Ovary (tissue), 7 donors: ENCODE measurements at regions not wholly inside any gene's neighbourhood (a gene's known extent, or its start where the extent isn't known, plus 50 kb on each side); places are given as distances from the start of the nearest gene placed in this dataset.

ENCODE experiments used
- DNase-seq, 5 donors: peaks; one replicate each; pipeline ENCODE4 v3.0.0-alpha.2; 2019 to 2020
- H3K27ac ChIP-seq, 2 donors: fragments of 200-600 bp; one replicate each; pipeline versions ENCODE4 v1.5.1 to v1.8.0; 2019 to 2022
- H3K27me3 ChIP-seq: fragments of 200-600 bp; one replicate; pipeline ENCODE4 v1.8.0; 2022
- H3K36me3 ChIP-seq: fragments of 200-600 bp; sonication (generic); one replicate; pipeline ENCODE4 v1.5.1; 2019
- H3K4me1 ChIP-seq: one replicate; pipeline ENCODE4 v1.8.1; 2013; ENCODE audit warnings: mild to moderate bottlenecking, moderate library complexity; ENCODE audit not compliant: insufficient read depth
- H3K4me3 ChIP-seq: fragments of 200-600 bp; sonication (generic); one replicate; pipeline ENCODE4 v1.5.1; 2017
- H3K9me3 ChIP-seq, 2 donors: fragments of 200-600 bp in 1 of 2; sonication (generic) in 1 of 2; one replicate each; pipeline versions ENCODE4 v1.5.1 to v1.8.1; 2013 to 2019; ENCODE audit warnings: mild to moderate bottlenecking in 1 of 2, moderate library complexity in 1 of 2
- EP300 ChIP-seq: sonication (generic); formaldehyde crosslinking; IDR thresholded peaks from one replicate; pipeline ENCODE4 v1.6.1; 2017; ENCODE audit warnings: antibody characterized with exemption
- POLR2A ChIP-seq: fragments of 450-650 bp; IDR thresholded peaks from one replicate; pipeline ENCODE4 v1.6.1; 2017; ENCODE audit warnings: antibody characterized with exemption, mild to moderate bottlenecking, moderate library complexity
- WGBS, 3 donors: extraction: QIAGEN DNeasy Blood & Tissue Kit in 1 of 3; methylation state at CpG; one replicate each; pipeline versions ENCODE4 v1.1.5 to v1.1.7; 2013 to 2017; 5-methylcytosine and 5-hydroxymethylcytosine counted together
- intact Hi-C, 4 donors: fragments of 100-400 bp; cut with DNase I; formaldehyde crosslinking; loops; one replicate each; pipeline versions ENCODE4 v1.11.0 to v1.15.1; 2022 to 2023
- TF ChIP-seq, protein P1 (sequence below), 3 donors: fragments of 450-650 bp in 2 of 3; fragments of 200-600 bp in 1 of 3; IDR thresholded peaks; one replicate each; pipeline versions ENCODE4 v1.5.1 to v1.8.0; 2016 to 2022; ENCODE audit warnings: antibody characterized with exemption in 3 of 3, mild to moderate bottlenecking in 1 of 3
- donor health status: DM: no; HTN: no; CAD: no; lungs with moderate emphysema.
- donor health status: DM: no; HTN: no; CAD: no.
- donor health status: Bipolar disorder and iron deficiency.
- donor health status: DM: no; HTN: no; CAD: no.
- donor health status: DM: yes; HTN: yes; CAD: no.

- H3K27ac ChIP-seq = no peak overlapping the region
- no peak overlapping the region for H3K4me3 ChIP-seq
- no peaks in the 10 kb centered on the region for H3K27me3 ChIP-seq
- no peaks in the 10 kb centered on the region for H3K4me1 ChIP-seq
- WGBS, 3 donors = 65 to 75% (median 70%) methylated on average over 5 of the region's 5 CpGs
- no peaks in the 10 kb centered on the region for H3K36me3 ChIP-seq
- intact Hi-C loops = no loop called here
- no peaks in the 10 kb centered on the region for H3K9me3 ChIP-seq
- TF ChIP-seq, protein P1, sequence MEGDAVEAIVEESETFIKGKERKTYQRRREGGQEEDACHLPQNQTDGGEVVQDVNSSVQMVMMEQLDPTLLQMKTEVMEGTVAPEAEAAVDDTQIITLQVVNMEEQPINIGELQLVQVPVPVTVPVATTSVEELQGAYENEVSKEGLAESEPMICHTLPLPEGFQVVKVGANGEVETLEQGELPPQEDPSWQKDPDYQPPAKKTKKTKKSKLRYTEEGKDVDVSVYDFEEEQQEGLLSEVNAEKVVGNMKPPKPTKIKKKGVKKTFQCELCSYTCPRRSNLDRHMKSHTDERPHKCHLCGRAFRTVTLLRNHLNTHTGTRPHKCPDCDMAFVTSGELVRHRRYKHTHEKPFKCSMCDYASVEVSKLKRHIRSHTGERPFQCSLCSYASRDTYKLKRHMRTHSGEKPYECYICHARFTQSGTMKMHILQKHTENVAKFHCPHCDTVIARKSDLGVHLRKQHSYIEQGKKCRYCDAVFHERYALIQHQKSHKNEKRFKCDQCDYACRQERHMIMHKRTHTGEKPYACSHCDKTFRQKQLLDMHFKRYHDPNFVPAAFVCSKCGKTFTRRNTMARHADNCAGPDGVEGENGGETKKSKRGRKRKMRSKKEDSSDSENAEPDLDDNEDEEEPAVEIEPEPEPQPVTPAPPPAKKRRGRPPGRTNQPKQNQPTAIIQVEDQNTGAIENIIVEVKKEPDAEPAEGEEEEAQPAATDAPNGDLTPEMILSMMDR (IDR thresholded peaks at IDR 0.05) = no peak
- no peak for TF ChIP-seq EP300
- no peak for TF ChIP-seq POLR2A
- peak in 1 of 5 donors; percentile 30 for DNase-seq
These were observed 686.5 kb upstream of the ADGRL2 start for GRCh38 chr1:81114191-81114590.

GRCh38 chr1:81113688-81114087 is 687.0 kb upstream of the ADGRL2 start:
- Histone ChIP-seq H3K4me3 (no peak overlapping the region), H3K4me1 (no peaks in the 10 kb centered on the region), H3K27ac (no peak overlapping the region), H3K9me3 (no peaks in the 10 kb centered on the region), H3K36me3 (no peaks in the 10 kb centered on the region), H3K27me3 (no peaks in the 10 kb centered on the region)
- intact Hi-C loops = no loop called here
- no peak for DNase-seq
- no peak for TF ChIP-seq POLR2A
- TF ChIP-seq, protein P1 (IDR thresholded peaks at IDR 0.05) = no peak
- TF ChIP-seq EP300 = no peak

- no peak overlapping the region for H3K27ac ChIP-seq
- WGBS, 3 donors = 70 to 77% (median 77%) methylated on average over 2 of the region's 2 CpGs
- no peaks in the 10 kb centered on the region for H3K4me1 ChIP-seq
- no peak for DNase-seq
- H3K27me3 ChIP-seq = no peaks in the 10 kb centered on the region
- intact Hi-C loops = no loop called here
- TF ChIP-seq EP300 = no peak
- no peak for TF ChIP-seq POLR2A
- TF ChIP-seq, protein P1 (IDR thresholded peaks at IDR 0.05) = no peak
- no peaks in the 10 kb centered on the region for H3K36me3 ChIP-seq
- no peaks in the 10 kb centered on the region for H3K9me3 ChIP-seq
- H3K4me3 ChIP-seq = no peak overlapping the region
These were observed 688.9 kb upstream of the ADGRL2 start for GRCh38 chr1:81111818-81112217.

GRCh38 chr1:81109038-81109437 is 691.7 kb upstream of the ADGRL2 start:
- H3K36me3 ChIP-seq = no peaks in the 10 kb centered on the region
- intact Hi-C loops = no loop called here
- H3K27me3 ChIP-seq = no peaks in the 10 kb centered on the region
- H3K4me1 ChIP-seq = no peaks in the 10 kb centered on the region
- DNase-seq = no peak
- no peak overlapping the region for H3K27ac ChIP-seq
- no peak for TF ChIP-seq EP300
- TF ChIP-seq POLR2A = no peak
- TF ChIP-seq, protein P1 (IDR thresholded peaks at IDR 0.05) = no peak
- WGBS, 3 donors = 95 to 100% (median 98%) methylated on average over 4 of the region's 4 CpGs
- H3K4me3 ChIP-seq = no peak overlapping the region
- no peaks in the 10 kb centered on the region for H3K9me3 ChIP-seq

DNA sequence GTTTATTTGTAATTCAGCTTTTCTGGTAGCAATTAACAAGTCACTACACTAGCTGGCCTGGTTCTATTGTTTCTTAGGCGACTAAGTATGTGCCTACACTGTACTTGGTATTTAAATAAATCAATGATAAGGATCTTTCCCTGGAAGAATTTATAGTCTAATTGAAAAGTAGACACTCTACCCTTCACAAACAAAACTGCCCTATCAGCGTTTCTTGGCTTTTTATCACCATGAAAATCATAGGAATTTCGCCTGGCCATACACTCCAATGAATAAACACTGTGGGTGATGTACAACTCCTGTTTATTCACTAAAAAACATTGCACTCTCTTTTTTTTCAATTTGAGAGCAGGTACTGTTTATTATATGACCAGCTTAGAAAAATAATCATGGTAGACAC is 702.9 kb upstream of the ADGRL2 start:
- no peak for TF ChIP-seq EP300
- TF ChIP-seq, protein P1 (IDR thresholded peaks at IDR 0.05) = no peak
- no peak for TF ChIP-seq POLR2A
- WGBS, 3 donors = 75 to 76% (median 76%) methylated on average over 3 of the region's 3 CpGs
- intact Hi-C loops = no loop called here

More for the DNA sequence above, 702.9 kb upstream of the ADGRL2 start:
- no peaks in the 10 kb centered on the region for H3K9me3 ChIP-seq
- no peak for DNase-seq
- H3K27me3 ChIP-seq = no peaks in the 10 kb centered on the region
- no peak overlapping the region for H3K4me3 ChIP-seq
- H3K27ac ChIP-seq = no peak overlapping the region
- H3K4me1 ChIP-seq = no peaks in the 10 kb centered on the region
- no peaks in the 10 kb centered on the region for H3K36me3 ChIP-seq
